IPS DF 6.9 (cell line): ENCODE measurements at regions not wholly inside any gene's neighbourhood (a gene's known extent, or its start where the extent isn't known, plus 50 kb on each side); places are given as distances from the start of the nearest gene placed in this dataset.

ENCODE experiments used
- DNase-seq: peaks from one replicate; pipeline ENCODE4 v3.0.0-alpha.2; 2013; ENCODE audit warnings: low read depth, low spot score
- H3K27ac ChIP-seq: one replicate; pipeline ENCODE4 v1.5.1; 2013; ENCODE audit warnings: low read length, control low read depth
- H3K27me3 ChIP-seq: 2 replicates; pipeline ENCODE4 v1.6.1; 2013; ENCODE audit warnings: mild to moderate bottlenecking, low read length; ENCODE audit not compliant: control insufficient read depth, insufficient read depth
- H3K36me3 ChIP-seq: 2 replicates; pipeline ENCODE4 v1.6.1; 2013; ENCODE audit warnings: low read length; ENCODE audit not compliant: control insufficient read depth, insufficient read depth
- H3K4me1 ChIP-seq: 2 replicates; pipeline ENCODE4 v1.6.1; 2013; ENCODE audit warnings: low read length; ENCODE audit not compliant: control insufficient read depth, insufficient read depth
- H3K4me3 ChIP-seq: 2 replicates; pipeline ENCODE4 v1.5.1; 2013; ENCODE audit warnings: mild to moderate bottlenecking, low read length
- H3K9me3 ChIP-seq: 2 replicates; pipeline ENCODE4 v1.6.1; 2013; ENCODE audit warnings: low read length, inconsistent platforms; ENCODE audit not compliant: control insufficient read depth, insufficient read depth
- WGBS: extraction: QIAGEN DNeasy Blood & Tissue Kit; methylation state at CpG from one replicate; pipeline ENCODE4 v1.1.7; 2013; ENCODE audit warnings: mixed read lengths, missing lambda C conversion rate; ENCODE audit not compliant: insufficient read length, insufficient coverage; 5-methylcytosine and 5-hydroxymethylcytosine counted together

DNA sequence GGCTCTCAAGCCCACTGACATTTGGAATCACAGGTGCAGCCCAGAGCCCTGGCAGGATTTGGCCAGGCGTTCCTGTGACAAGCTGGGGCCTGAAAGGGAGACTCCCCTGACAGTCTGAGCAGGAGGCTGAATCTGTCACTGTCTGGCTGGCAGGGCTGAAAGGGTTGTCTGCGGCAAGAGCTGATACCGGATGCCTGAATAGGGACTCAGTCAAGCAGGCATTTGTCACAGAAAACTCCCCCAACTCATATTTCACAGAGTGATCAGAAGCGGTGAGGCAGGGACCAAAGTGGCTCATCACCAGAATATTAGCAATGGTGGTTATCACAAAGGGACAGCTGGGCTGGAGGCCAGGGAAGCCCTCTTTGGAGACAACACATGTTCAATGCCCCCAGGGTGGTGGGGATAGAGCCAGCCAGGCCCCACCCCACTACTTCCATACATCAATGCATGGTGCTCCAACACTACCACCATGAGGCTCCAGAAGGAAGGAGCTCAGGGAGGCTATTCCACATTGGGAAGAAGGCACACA is 295.5 kb downstream of the DTWD2 start:
- Histone ChIP-seq H3K36me3 (no peaks in the 10 kb centered on the region), H3K27me3 (no peaks in the 10 kb centered on the region), H3K9me3 (no peaks in the 10 kb centered on the region), H3K4me3 (no peak overlapping the region), H3K4me1 (no peaks in the 10 kb centered on the region), H3K27ac (no peak overlapping the region)
- WGBS, result no CpG with 5 or more reads among the region's 4 CpGs
- DNase-seq, result no peak

GRCh38 chr5:118687661-118688621 is 300.4 kb downstream of the DTWD2 start:
- Histone ChIP-seq H3K4me1 (no peaks in the 10 kb centered on the region), H3K36me3 (no peaks in the 10 kb centered on the region), H3K27me3 (no peaks in the 10 kb centered on the region), H3K27ac (no peak overlapping the region), H3K4me3 (no peak overlapping the region), H3K9me3 (no peaks in the 10 kb centered on the region)
- no peak for DNase-seq
- WGBS, result no CpG with 5 or more reads among the region's 5 CpGs

DNA sequence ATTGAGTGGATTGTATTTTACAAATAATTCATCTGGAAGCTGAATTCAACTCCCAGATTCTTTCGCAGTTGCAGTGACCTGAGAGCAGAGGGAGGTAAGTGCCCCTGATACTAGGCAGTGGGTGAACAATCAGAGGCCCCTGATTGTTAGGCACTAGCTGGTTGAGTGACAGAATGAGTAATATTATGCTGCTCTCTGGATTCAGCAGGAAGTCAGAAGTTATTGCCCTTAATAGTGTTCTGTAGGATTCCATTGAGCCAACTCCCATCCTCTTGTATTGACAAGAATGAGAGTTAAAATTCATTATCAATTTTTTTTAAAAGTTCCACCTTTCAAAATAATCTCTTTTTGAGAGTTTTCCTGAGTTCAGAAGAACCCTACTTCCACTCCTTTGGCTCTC is 301.2 kb downstream of the DTWD2 start:
- DNase-seq, result no peak
- no CpG with 5 or more reads among the region's 1 CpG for WGBS
- Histone ChIP-seq H3K27ac (no peak overlapping the region), H3K4me1 (no peaks in the 10 kb centered on the region), H3K36me3 (no peaks in the 10 kb centered on the region), H3K27me3 (no peaks in the 10 kb centered on the region), H3K4me3 (no peak overlapping the region), H3K9me3 (no peaks in the 10 kb centered on the region)

DNA sequence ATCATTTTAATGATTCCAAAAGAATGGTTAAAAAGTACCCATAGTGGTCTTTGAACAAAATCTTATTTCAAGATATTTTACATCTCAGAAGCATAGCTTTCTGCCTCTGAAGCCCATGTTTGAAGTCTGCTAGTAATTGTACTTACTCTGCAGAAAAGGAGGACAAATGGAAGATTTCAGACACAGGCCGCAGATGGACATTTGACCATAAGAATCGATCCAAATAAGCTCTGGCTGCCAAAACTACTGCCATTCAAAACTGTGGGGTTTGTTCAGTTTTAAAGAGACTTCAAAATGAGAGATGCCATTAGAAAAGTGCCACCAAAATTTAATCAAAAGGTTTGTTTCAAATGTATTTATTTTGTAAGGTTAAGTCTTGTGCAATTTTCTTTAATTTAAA is 306.7 kb downstream of the DTWD2 start:
- Histone ChIP-seq H3K36me3 (no peaks in the 10 kb centered on the region), H3K9me3 (no peaks in the 10 kb centered on the region), H3K4me1 (no peaks in the 10 kb centered on the region), H3K27ac (no peak overlapping the region), H3K27me3 (no peaks in the 10 kb centered on the region), H3K4me3 (no peak overlapping the region)
- no CpG with 5 or more reads among the region's 2 CpGs for WGBS
- no peak for DNase-seq

GRCh38 chr5:118679264-118679940 is 308.9 kb downstream of the DTWD2 start:
- H3K36me3 ChIP-seq, result no peaks in the 10 kb centered on the region
- no peaks in the 10 kb centered on the region for H3K27me3 ChIP-seq
- H3K9me3 ChIP-seq, result no peaks in the 10 kb centered on the region
- no CpG with 5 or more reads among the region's 6 CpGs for WGBS
- H3K4me3 ChIP-seq, result no peak overlapping the region
- no peaks in the 10 kb centered on the region for H3K4me1 ChIP-seq
- no peak overlapping the region for H3K27ac ChIP-seq
- DNase-seq, result no peak

DNA sequence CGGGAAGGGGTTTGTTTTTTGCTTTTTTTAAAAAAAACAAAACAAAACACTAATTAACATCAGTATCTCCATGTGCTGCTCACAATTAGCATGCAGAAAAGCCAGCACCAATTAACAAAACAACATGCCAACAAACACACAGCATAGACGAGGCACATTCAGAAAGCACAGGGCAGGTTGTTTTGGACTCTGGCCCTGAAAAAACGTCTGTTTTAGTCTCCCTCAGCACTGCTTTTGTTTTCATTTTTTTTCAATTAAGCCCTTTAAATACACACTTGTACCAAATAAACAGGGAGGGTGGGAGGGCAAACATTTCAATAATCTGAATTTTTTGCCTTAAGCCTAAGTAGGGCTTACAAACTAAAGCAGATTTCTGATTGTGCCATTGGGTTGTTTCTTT is 309.6 kb downstream of the DTWD2 start:
- no peaks in the 10 kb centered on the region for H3K4me1 ChIP-seq
- H3K27ac ChIP-seq, result no peak overlapping the region
- no peak for DNase-seq
- no CpG with 5 or more reads among the region's 3 CpGs for WGBS
- no peaks in the 10 kb centered on the region for H3K36me3 ChIP-seq
- H3K9me3 ChIP-seq, result no peaks in the 10 kb centered on the region
- H3K27me3 ChIP-seq, result no peaks in the 10 kb centered on the region
- no peak overlapping the region for H3K4me3 ChIP-seq

DNA sequence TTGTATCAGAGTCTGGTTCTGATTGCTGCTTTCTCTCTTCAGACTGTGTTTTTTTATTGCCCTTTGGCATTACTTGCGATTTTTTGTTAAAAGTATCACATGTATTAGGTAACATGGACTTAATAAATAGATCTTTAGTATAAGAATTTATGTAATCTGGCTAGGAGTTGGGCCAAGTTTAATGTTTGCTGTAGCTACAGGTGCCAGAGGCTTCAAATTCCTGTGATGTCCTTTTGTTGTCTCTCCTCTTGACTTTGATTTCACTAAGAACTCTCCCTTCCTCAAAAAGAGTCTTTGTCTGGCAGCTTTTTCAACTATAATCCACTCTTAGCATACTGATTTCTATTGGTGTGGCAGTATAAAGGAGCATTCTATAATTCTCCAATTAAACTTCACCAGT is 313.1 kb downstream of the DTWD2 start:
- Histone ChIP-seq H3K27ac (no peak overlapping the region), H3K4me3 (no peak overlapping the region), H3K4me1 (no peaks in the 10 kb centered on the region), H3K9me3 (no peaks in the 10 kb centered on the region), H3K27me3 (no peaks in the 10 kb centered on the region), H3K36me3 (no peaks in the 10 kb centered on the region)
- WGBS, result no CpG with 5 or more reads among the region's 1 CpG
- no peak for DNase-seq

DNA sequence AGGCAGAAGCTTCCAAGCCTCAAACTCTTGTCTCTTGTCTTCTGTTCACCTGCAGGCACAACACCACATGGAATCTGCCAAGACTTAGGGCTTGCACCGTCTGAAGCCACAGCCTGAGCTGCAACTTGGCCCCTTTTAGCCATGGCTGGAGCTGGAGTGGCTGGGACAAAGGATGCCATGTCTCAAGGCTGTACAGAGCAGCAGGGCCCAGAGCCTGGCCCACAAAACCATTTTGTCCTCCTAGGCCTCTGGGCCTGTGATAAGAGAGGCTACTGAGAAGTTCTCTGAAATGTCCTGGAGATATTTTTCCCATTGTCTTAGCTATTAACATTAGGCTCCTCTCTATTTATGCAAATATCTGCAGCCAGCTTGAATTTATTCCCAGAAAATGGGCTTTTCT is 330.8 kb downstream of the DTWD2 start:
- Histone ChIP-seq H3K27me3 (no peaks in the 10 kb centered on the region), H3K27ac (no peak overlapping the region), H3K9me3 (peaks cover 4% of the 10 kb centered on the region), H3K36me3 (no peaks in the 10 kb centered on the region), H3K4me3 (no peak overlapping the region), H3K4me1 (no peaks in the 10 kb centered on the region)
- WGBS, result no CpG with 5 or more reads among the region's 1 CpG
- no peak for DNase-seq

GRCh38 chr5:118653872-118654271 is 334.5 kb downstream of the DTWD2 start:
- H3K9me3 ChIP-seq, result peaks cover 4% of the 10 kb centered on the region
- DNase-seq, result no peak
- H3K27ac ChIP-seq, result no peak overlapping the region
- H3K4me3 ChIP-seq, result no peak overlapping the region
- WGBS, result no CpG with 5 or more reads among the region's 1 CpG
- H3K27me3 ChIP-seq, result no peaks in the 10 kb centered on the region
- no peaks in the 10 kb centered on the region for H3K36me3 ChIP-seq
- H3K4me1 ChIP-seq, result no peaks in the 10 kb centered on the region

DNA sequence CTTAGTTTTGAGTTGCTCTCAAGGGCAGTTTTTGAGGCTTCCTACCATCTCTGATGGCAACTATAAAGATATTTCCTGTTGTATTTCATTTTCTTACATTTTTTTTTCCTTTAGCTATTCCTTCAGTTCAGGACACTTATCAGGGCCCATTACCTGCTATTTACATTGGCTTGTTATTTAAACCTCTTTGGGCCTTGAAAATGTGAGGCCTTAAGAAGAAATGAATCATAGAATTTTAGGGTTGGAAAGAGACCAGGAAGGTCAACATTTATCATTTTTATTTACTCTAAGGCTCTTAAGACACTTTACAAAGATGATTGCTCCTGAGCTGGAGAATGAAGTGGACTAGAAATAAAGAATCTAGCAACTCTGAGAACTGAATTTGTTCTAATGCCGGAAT is 335.2 kb downstream of the DTWD2 start:
- WGBS, result no CpG with 5 or more reads among the region's 1 CpG
- DNase-seq, result no peak
- Histone ChIP-seq H3K9me3 (peaks cover 4% of the 10 kb centered on the region), H3K27me3 (no peaks in the 10 kb centered on the region), H3K36me3 (no peaks in the 10 kb centered on the region), H3K4me3 (no peak overlapping the region), H3K27ac (no peak overlapping the region), H3K4me1 (no peaks in the 10 kb centered on the region)
